Activated T-helper 1 cell treated with anti-CD3 and anti-CD28 coated beads, Interleukin-12 subunit alpha, Interleukin-12 subunit beta, Interleukin-2, Interleukin-4 antibody, amounts not matched to agents 30 ng/mL and 10 ng/mL and 1 ng/mL, durations not matched to agents 14 hours and 24 hours and 36 hours (primary cell): ENCODE measurements at regions not wholly inside any gene's neighbourhood (a gene's known extent, or its start where the extent isn't known, plus 50 kb on each side); places are given as distances from the start of the nearest gene placed in this dataset.

Experiments
- DNase-seq: peaks from one replicate; pipeline ENCODE4 v3.0.0; 2021; ENCODE audit warnings: low spot score
- H3K27ac Mint-ChIP-seq: one replicate; pipeline ENCODE4 v1.8.0; 2021; ENCODE audit warnings: mild to moderate bottlenecking, mixed read lengths
- H3K27me3 Mint-ChIP-seq: one replicate; pipeline ENCODE4 v1.8.0; 2022; ENCODE audit warnings: mild to moderate bottlenecking, moderate library complexity, mixed read lengths; ENCODE audit not compliant: insufficient read depth
- H3K36me3 Mint-ChIP-seq: one replicate; pipeline ENCODE4 v1.8.0; 2021; ENCODE audit warnings: low read depth, mixed read lengths
- H3K4me1 Mint-ChIP-seq: one replicate; pipeline ENCODE4 v1.8.0; 2021; ENCODE audit warnings: low read depth, mixed read lengths
- H3K4me3 Mint-ChIP-seq: one replicate; pipeline ENCODE4 v1.8.0; 2021; ENCODE audit warnings: mild to moderate bottlenecking, moderate library complexity, mixed read lengths
- H3K9me3 Mint-ChIP-seq: one replicate; pipeline ENCODE4 v1.8.0; 2021; ENCODE audit warnings: mixed read lengths
- intact Hi-C: fragments of 100-400 bp; cut with micrococcal nuclease; formaldehyde crosslinking; loops from one replicate; pipeline ENCODE4 v1.15.1; 2024

DNA sequence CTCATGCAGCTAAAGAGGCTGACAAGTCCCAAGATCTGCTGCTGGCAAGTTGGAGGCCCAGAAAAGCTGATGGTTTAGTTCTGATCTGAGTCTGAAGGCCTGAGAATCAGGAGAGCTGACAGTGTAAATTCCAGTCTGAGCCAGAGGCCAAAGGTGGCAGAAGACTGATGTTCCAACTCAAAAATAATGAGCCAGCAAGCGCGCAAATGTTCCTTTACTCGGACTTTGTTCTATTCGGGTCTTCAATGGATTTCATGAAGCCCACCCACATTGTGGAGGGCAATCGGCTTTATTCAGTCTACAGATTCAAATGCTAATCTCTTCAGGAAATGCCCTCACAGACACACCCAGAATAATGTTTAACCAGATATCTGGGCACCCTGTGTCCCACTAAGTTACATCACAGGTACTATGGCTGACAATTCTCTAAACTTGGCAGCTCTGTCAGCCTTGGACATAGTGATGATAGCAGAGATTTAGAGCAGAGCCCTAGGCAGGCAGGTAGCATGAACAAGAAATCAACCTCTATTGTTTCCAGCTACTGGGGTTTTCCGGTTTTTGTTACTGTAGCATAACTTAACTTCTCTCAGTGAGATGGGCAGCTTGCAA, 318.5 kb downstream of the HRH4 start:
- intact Hi-C loops: no loop called here
- H3K4me3 Mint-ChIP-seq: no peak overlapping the region
- no peaks in the 10 kb centered on the region for H3K27me3 Mint-ChIP-seq
- H3K9me3 Mint-ChIP-seq: no peaks in the 10 kb centered on the region
- no peak overlapping the region for H3K27ac Mint-ChIP-seq
- no peaks in the 10 kb centered on the region for H3K4me1 Mint-ChIP-seq
- DNase-seq: no peak
- no peaks in the 10 kb centered on the region for H3K36me3 Mint-ChIP-seq

DNA sequence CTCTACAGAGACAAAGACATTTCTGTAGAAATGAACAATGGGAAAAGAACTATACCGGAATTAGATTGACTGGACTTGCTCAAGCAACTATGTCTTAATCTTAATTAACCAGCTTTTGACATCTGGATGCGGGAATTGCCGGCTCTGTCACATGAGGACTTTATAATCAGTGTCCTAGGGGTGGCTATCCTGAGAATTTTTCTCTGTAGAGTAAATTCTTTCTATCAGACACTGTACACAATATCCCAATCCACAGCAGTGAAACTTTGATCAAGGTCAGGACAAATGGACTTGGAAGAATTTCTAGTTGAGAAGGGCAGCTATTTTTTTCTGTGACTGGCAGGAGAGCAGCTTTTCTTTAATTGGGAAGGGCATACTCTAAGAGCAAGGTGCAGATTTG, 322.1 kb downstream of the HRH4 start:
- intact Hi-C loops: no loop called here
- DNase-seq: no peak
- Mint-ChIP-seq H3K4me1 (no peaks in the 10 kb centered on the region), H3K36me3 (no peaks in the 10 kb centered on the region), H3K9me3 (no peaks in the 10 kb centered on the region), H3K27ac (no peak overlapping the region), H3K4me3 (no peak overlapping the region), H3K27me3 (no peaks in the 10 kb centered on the region)

DNA sequence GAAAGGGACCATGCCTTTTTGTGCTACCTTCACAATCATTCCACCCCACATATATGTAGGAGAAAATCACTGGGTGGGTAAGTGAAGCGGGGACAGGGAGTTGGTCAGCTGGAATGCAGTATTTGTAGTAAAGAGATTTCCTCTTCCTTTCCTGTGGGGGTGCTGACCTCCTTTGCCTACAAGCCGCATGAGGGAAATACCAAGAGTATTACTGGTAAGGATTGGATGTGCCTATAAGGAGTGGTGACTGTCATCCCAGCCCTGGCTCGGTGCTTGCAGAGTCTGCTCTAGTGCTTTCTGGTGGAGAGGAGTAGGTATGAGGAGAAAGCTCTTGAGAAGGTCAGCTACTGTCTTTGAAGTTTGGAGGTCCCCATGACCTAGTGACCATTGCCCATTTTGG, 324.6 kb downstream of the HRH4 start:
- Mint-ChIP-seq H3K4me1 (no peaks in the 10 kb centered on the region), H3K36me3 (no peaks in the 10 kb centered on the region), H3K4me3 (no peak overlapping the region), H3K27ac (no peak overlapping the region), H3K9me3 (no peaks in the 10 kb centered on the region), H3K27me3 (no peaks in the 10 kb centered on the region)
- intact Hi-C loops: no loop called here
- no peak for DNase-seq

DNA sequence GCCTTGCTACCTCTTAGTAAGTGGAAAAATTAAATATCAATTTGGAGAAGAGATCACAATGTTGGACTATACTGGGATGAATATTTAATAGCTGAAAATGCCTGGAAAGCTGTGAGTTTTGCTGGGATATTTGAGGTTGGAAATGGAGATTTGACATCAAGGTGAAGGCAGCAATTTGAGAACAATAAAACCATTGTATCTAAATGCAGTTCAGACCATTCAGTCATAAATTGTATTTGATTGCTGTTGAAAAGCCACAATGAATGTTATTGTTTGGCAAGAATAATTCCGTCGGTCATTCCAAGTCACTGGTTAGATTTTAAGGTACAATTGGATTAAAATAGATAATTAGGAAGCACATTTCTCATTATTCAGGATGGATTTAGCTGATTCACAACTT, 325.6 kb downstream of the HRH4 start:
- intact Hi-C loops: no loop called here

DNA sequence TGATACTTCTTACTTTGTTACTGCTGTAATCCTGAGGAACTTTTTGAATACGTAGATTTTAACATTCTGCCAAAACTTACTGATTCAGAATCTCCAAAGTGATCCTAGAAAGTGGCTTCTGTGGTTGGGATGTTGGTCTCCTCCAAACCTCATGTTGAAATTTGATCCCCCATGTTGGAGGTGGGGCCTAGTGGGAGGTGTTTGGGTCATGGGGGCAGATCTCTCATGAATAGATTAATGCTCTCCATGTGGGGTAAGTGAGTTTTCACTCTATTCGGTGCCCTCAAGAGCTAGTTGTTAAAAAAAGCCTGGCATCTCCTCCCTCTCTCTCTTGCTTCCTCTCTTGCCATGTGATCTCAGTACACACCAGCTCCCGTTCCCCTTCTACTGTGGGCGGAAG, 329.9 kb downstream of the HRH4 start:
- Mint-ChIP-seq H3K4me3 (no peak overlapping the region), H3K27ac (no peak overlapping the region), H3K9me3 (no peaks in the 10 kb centered on the region), H3K27me3 (peaks cover 1% of the 10 kb centered on the region), H3K4me1 (no peaks in the 10 kb centered on the region), H3K36me3 (no peaks in the 10 kb centered on the region)
- DNase-seq: no peak
- intact Hi-C loops: no loop called here

More for the DNA sequence above, 325.6 kb downstream of the HRH4 start:
- H3K4me1 Mint-ChIP-seq: no peaks in the 10 kb centered on the region
- no peaks in the 10 kb centered on the region for H3K9me3 Mint-ChIP-seq
- no peak overlapping the region for H3K27ac Mint-ChIP-seq
- no peaks in the 10 kb centered on the region for H3K36me3 Mint-ChIP-seq
- DNase-seq: no peak
- H3K4me3 Mint-ChIP-seq: no peak overlapping the region
- peaks cover 1% of the 10 kb centered on the region for H3K27me3 Mint-ChIP-seq

DNA sequence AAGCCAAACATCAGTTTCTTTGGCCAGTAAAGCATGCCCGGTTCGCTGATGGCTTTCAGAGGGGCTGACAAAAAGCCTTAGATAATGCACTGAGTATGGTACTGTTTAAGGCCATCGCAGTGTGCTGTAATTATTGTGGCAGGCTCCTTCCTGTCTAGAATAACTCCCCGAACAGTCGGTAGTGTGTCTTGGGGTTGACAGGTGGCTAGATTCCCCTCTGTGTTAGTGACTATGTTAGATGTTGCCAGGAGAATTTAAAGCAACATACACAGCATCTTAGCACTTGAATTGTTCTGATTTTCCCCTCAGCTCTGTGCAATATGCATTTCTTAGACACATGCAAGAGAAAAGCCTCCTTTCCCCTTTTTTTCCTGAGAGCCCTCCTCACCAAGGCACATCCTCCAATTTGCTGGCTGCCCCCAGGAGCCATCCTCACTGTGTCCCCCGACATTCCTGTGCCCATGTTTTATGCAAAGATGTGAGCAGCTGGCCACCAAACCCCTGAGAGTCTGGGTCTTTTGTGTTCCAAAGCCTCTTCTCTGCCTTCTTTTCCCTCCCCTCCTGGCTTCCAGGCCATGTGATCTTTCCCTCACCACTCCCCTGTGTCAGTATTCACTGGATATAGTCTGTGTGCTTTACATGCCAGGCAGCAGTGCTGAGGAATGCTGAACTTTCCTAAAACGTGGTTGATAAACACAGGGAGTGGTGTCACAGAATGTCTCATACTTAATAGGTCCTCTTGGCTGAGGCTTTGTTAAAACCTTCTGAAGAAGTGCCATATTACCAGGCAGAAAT, 331.5 kb downstream of the HRH4 start:
- no peak for DNase-seq
- no peak overlapping the region for H3K27ac Mint-ChIP-seq
- H3K9me3 Mint-ChIP-seq: no peaks in the 10 kb centered on the region
- no peaks in the 10 kb centered on the region for H3K4me1 Mint-ChIP-seq
- H3K27me3 Mint-ChIP-seq: peaks cover 1% of the 10 kb centered on the region
- intact Hi-C loops: no loop called here
- no peak overlapping the region for H3K4me3 Mint-ChIP-seq
- H3K36me3 Mint-ChIP-seq: no peaks in the 10 kb centered on the region

DNA sequence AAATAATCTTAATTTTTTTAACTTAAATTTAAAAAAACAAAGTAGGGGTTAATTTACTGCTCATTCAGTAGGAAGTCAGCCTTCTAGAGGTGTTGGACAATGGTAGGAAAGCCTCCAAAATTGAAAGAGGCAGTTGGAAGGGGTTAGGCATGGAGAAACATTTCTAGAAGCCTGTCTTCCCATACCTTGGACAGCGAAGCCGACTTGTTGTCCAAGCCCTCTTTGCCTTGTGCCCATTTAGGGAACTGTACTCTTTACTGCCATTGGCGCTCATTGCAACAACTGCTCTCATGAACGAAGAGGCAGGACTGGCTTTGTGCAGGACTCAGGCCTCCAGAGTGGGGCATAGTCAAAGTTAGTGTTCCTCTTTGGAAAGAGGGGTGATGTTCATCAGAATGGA, 333.3 kb downstream of the HRH4 start:
- intact Hi-C loops: no loop called here
- Mint-ChIP-seq H3K27ac (no peak overlapping the region), H3K36me3 (no peaks in the 10 kb centered on the region), H3K4me1 (no peaks in the 10 kb centered on the region), H3K9me3 (no peaks in the 10 kb centered on the region), H3K27me3 (peaks cover 1% of the 10 kb centered on the region), H3K4me3 (no peak overlapping the region)
- DNase-seq: no peak

DNA sequence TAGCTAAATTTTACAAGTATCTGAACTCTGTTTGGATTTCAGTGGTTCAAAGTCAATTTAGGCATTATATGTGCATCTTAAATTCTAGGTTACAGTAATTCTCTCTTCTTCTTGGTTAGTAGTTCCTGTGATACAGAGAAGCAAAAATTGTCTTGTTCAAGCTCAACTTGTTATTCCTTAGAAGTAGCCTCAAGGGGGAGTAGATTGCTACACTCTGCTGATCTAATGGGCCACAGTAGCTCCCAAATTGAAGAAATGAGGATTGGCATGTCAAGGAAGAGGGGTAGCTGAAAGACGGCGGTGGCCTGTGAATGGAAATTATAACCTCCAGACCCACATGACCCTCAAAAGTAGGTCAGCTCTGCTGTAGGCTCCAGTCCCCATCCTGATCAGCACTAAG, 334.7 kb downstream of the HRH4 start:
- H3K9me3 Mint-ChIP-seq: no peaks in the 10 kb centered on the region
- H3K4me1 Mint-ChIP-seq: no peaks in the 10 kb centered on the region
- no peak overlapping the region for H3K27ac Mint-ChIP-seq
- DNase-seq: no peak
- peaks cover 1% of the 10 kb centered on the region for H3K27me3 Mint-ChIP-seq
- H3K4me3 Mint-ChIP-seq: no peak overlapping the region
- H3K36me3 Mint-ChIP-seq: no peaks in the 10 kb centered on the region
- intact Hi-C loops: no loop called here

DNA sequence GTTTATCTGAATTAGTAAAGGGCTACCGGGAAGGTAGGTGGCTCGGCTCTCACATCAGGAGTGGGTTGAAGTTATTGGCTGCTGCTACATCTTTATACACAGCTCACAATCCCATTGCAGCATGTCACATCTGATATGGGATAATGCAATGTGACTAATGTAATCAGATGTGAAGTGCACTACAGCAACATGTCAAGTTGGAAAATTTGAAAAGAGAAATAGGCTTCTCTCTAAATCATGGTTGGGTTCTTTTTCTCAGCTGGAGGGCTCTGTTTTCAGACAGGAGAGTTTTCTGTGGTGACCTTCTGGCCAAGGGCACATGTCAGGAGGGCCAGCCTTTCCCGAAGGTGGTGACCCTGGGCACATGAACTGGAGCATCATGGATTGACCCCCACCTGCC, 337.5 kb downstream of the HRH4 start:
- intact Hi-C loops: no loop called here
- Mint-ChIP-seq H3K4me1 (no peaks in the 10 kb centered on the region), H3K27ac (no peak overlapping the region), H3K36me3 (no peaks in the 10 kb centered on the region), H3K4me3 (no peak overlapping the region), H3K27me3 (no peaks in the 10 kb centered on the region), H3K9me3 (no peaks in the 10 kb centered on the region)
- no peak for DNase-seq

DNA sequence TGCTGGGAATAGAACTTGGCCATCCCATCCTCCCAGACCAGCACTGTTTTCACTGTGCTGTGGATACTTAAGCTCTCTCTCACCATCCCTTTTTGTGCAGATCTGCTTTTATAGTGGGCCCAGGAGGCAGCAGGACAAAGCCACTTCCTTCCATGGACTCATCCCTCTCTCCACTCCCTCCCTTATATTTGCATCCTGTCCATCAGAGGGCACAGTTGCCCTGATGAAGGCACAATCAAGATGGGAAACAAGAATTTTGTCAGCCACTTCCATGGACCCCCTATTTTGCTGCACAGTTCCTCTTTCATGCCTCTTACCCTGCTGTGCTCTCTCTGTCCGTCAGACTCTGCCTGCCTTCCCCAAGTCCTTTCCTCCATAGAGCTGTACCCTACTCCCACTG, 338.7 kb downstream of the HRH4 start:
- no peak for DNase-seq
- Mint-ChIP-seq H3K4me3 (no peak overlapping the region), H3K4me1 (no peaks in the 10 kb centered on the region), H3K9me3 (no peaks in the 10 kb centered on the region), H3K27ac (no peak overlapping the region), H3K27me3 (no peaks in the 10 kb centered on the region), H3K36me3 (no peaks in the 10 kb centered on the region)
- intact Hi-C loops: no loop called here

DNA sequence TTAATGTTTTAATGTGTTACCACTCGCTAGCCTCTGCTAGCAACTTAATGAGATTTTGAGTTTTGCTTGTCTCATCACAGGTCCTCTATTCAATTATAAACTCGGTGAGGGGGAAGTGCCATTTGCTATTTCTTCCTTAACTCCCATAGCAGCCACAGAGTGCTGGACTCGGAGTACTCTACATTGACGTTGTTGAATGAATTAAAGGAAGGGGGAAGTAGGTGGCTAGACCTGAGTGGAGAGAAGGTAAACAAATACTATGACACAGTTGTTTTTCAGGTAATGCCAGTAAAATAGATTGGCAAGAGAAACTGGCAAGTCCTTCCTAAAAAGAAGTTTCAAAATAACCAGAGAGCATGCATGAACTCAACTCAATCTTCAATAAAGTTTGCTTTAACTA, 339.3 kb downstream of the HRH4 start:
- no peaks in the 10 kb centered on the region for H3K27me3 Mint-ChIP-seq
- intact Hi-C loops: no loop called here
- H3K4me1 Mint-ChIP-seq: no peaks in the 10 kb centered on the region
- H3K9me3 Mint-ChIP-seq: no peaks in the 10 kb centered on the region
- no peak for DNase-seq
- H3K27ac Mint-ChIP-seq: no peak overlapping the region
- no peak overlapping the region for H3K4me3 Mint-ChIP-seq
- no peaks in the 10 kb centered on the region for H3K36me3 Mint-ChIP-seq

DNA sequence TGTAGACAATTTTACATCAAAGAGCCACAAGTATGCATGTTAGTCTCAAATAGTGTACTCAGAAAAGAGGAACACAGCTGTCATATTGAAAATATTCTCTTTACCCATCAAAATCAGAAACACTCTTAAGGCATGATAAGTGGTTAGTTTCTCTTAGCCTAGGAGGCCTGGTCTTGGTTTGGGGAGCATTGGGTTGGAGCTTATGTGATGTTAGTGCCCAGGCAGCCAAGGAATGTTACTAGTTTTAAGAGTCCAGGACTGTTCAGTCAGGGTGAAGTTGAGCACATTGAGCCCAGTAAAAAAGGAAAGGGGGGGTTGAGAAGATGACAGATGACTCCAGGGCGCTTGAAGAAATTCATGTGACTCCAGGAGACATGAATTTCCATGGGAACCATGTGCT, 340.6 kb downstream of the HRH4 start:
- no peaks in the 10 kb centered on the region for H3K9me3 Mint-ChIP-seq
- no peaks in the 10 kb centered on the region for H3K4me1 Mint-ChIP-seq

DNA sequence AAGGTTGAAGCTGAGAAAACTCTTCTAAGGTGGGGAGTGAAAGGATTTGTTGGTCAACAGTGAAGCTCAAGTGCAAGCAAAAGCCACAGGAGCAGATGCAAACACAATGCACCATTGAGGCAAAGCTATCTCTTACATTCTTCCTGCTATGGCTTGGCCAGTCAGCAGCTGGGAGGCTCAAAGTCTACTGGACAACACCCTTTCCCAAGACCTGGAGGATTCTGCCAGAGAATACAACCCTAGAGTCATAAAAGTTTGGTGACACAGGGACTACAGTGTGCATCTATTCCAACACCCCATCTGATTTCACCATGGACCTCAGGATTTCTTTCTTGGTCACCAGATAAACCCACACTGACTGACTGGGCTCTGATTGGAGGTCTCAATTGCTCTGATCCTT, 342.0 kb downstream of the HRH4 start:
- Mint-ChIP-seq H3K27ac (no peak overlapping the region), H3K27me3 (no peaks in the 10 kb centered on the region), H3K4me1 (no peaks in the 10 kb centered on the region), H3K9me3 (no peaks in the 10 kb centered on the region), H3K4me3 (no peak overlapping the region), H3K36me3 (no peaks in the 10 kb centered on the region)
- intact Hi-C loops: no loop called here
- no peak for DNase-seq

More for the DNA sequence above, 340.6 kb downstream of the HRH4 start:
- no peak overlapping the region for H3K4me3 Mint-ChIP-seq
- no peak for DNase-seq
- no peaks in the 10 kb centered on the region for H3K36me3 Mint-ChIP-seq
- H3K27ac Mint-ChIP-seq: no peak overlapping the region
- intact Hi-C loops: no loop called here
- no peaks in the 10 kb centered on the region for H3K27me3 Mint-ChIP-seq

DNA sequence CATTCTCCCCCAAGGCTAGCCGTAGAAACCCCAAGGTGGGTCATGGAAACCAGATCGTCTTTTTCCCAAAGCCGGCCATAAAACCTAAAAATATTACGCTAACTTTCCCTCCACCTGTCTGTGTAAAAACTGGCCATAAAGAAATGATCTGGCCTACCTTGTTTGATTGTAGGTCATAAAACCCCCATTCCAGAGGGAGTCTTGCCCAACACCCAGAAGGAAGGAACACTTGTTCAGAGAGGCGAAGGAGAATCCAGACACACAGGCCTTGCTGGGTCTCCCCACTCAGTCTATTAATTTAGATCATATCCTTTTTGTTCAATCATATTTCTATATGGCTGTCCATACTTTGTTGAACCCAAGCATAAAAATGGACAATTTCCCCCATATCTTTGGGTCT, 344.7 kb downstream of the HRH4 start:
- Mint-ChIP-seq H3K27me3 (no peaks in the 10 kb centered on the region), H3K9me3 (no peaks in the 10 kb centered on the region), H3K27ac (no peak overlapping the region), H3K36me3 (no peaks in the 10 kb centered on the region), H3K4me1 (no peaks in the 10 kb centered on the region), H3K4me3 (no peak overlapping the region)
- no peak for DNase-seq
- intact Hi-C loops: no loop called here
